Neuronal stem cell (in vitro differentiated cells): ENCODE measurements at regions not wholly inside any gene's neighbourhood (a gene's known extent, or its start where the extent isn't known, plus 50 kb on each side); places are given as distances from the start of the nearest gene placed in this dataset.
A peak's percentile ranks its signal among the peaks of the same experiment; 100 is the strongest.

Experiments used
- DNase-seq: peaks from one replicate; pipeline ENCODE4 v3.0.0-alpha.2; 2013; ENCODE audit warnings: low spot score
- H2AFZ ChIP-seq: one replicate; pipeline ENCODE4 v1.6.1; 2013; ENCODE audit warnings: mild to moderate bottlenecking, low read length, inconsistent platforms
- H2AK5ac ChIP-seq: 2 replicates; pipeline ENCODE4 v1.6.1; 2013; ENCODE audit warnings: low read depth, mild to moderate bottlenecking, inconsistent platforms, low read length, moderate library complexity, mixed read lengths
- H2BK120ac ChIP-seq: 2 replicates; pipeline ENCODE4 v1.6.1; 2013; ENCODE audit warnings: low read depth, mild to moderate bottlenecking, inconsistent platforms, low read length, moderate library complexity, mixed read lengths
- H2BK12ac ChIP-seq: one replicate; pipeline ENCODE4 v1.6.1; 2013; ENCODE audit warnings: low read length, inconsistent platforms
- H2BK15ac ChIP-seq: 2 replicates; pipeline ENCODE4 v1.6.1; 2013; ENCODE audit warnings: mild to moderate bottlenecking, low read length, inconsistent platforms, mixed read lengths
- H2BK5ac ChIP-seq: one replicate; pipeline ENCODE4 v1.6.1; 2013; ENCODE audit warnings: inconsistent platforms, mild to moderate bottlenecking, low read length, moderate library complexity
- H3K14ac ChIP-seq: one replicate; pipeline ENCODE4 v1.6.1; 2013; ENCODE audit warnings: low read length, inconsistent platforms
- H3K18ac ChIP-seq: 2 replicates; pipeline ENCODE4 v1.6.1; 2013; ENCODE audit warnings: low read length, inconsistent platforms
- H3K23ac ChIP-seq: 2 replicates; pipeline ENCODE4 v1.6.1; 2013; ENCODE audit warnings: low read depth, mild to moderate bottlenecking, mixed read lengths, low read length, inconsistent platforms; ENCODE audit not compliant: poor library complexity
- H3K27ac ChIP-seq: replicated peaks from 3 replicates; pipeline ENCODE4 v1.5.1; 2013; ENCODE audit warnings: low read length, inconsistent platforms
- H3K27me3 ChIP-seq, 3 experiments: 2 replicates each; pipeline ENCODE4 v1.6.1; 2013; ENCODE audit warnings: low read length in 3 of 3, mild to moderate bottlenecking in 2 of 3, inconsistent platforms in 1 of 3, low read depth in 1 of 3, mixed read lengths in 1 of 3, moderate library complexity in 1 of 3; ENCODE audit not compliant: control insufficient read depth in 3 of 3, insufficient read depth in 3 of 3
- H3K36me3 ChIP-seq, 2 donors: replicated peaks in 1 of 2; 2 replicates each; pipeline ENCODE4 v1.6.1; 2013; ENCODE audit warnings: low read length in 2 of 2; ENCODE audit not compliant: control insufficient read depth in 2 of 2, insufficient read depth in 2 of 2
- H3K4ac ChIP-seq: 2 replicates; pipeline ENCODE4 v1.6.1; 2013; ENCODE audit warnings: inconsistent platforms, mild to moderate bottlenecking, low read length, moderate library complexity
- H3K4me1 ChIP-seq, 2 donors: 1 replicate in 1 of 2; 2 replicates in 1 of 2; pipeline ENCODE4 v1.6.1; 2013; ENCODE audit warnings: low read length in 2 of 2, low read depth in 1 of 2; ENCODE audit not compliant: control insufficient read depth in 2 of 2, insufficient read depth in 1 of 2
- H3K4me2 ChIP-seq: one replicate; pipeline ENCODE4 v1.6.1; 2013; ENCODE audit warnings: mild to moderate bottlenecking, low read length, inconsistent platforms; ENCODE audit not compliant: insufficient read depth, poor library complexity, severe bottlenecking
- H3K4me3 ChIP-seq, 2 donors: 2 replicates each; pipeline ENCODE4 v1.5.1; 2013; ENCODE audit warnings: low read length in 2 of 2, mild to moderate bottlenecking in 2 of 2, inconsistent platforms in 1 of 2, moderate library complexity in 1 of 2
- H3K79me1 ChIP-seq: one replicate; pipeline ENCODE4 v1.6.1; 2013; ENCODE audit warnings: low read depth, mild to moderate bottlenecking, inconsistent platforms, low read length, moderate library complexity
- H3K9ac ChIP-seq: one replicate; pipeline ENCODE4 v1.6.1; 2013; ENCODE audit warnings: mild to moderate bottlenecking, low read depth, low read length, inconsistent platforms; ENCODE audit not compliant: poor library complexity
- H3K9me3 ChIP-seq, 2 donors: replicated peaks in 1 of 2; 2 replicates each; pipeline versions ENCODE3 to v1.6.1; 2013; ENCODE audit warnings: low read length in 2 of 2, mild to moderate bottlenecking in 2 of 2, inconsistent platforms in 1 of 2, low read depth in 1 of 2, mixed read lengths in 1 of 2, moderate library complexity in 1 of 2; ENCODE audit not compliant: control insufficient read depth in 2 of 2, insufficient read depth in 1 of 2
- H4K8ac ChIP-seq: one replicate; pipeline ENCODE4 v1.6.1; 2013; ENCODE audit warnings: low read depth, mild to moderate bottlenecking, inconsistent platforms, low read length, moderate library complexity
- H4K91ac ChIP-seq: one replicate; pipeline ENCODE4 v1.6.1; 2013; ENCODE audit warnings: low read length, low read depth, mild to moderate bottlenecking, inconsistent platforms; ENCODE audit not compliant: poor library complexity
- WGBS, 2 donors: extraction: QIAGEN DNeasy Blood & Tissue Kit; methylation state at CpG; one replicate each; pipeline ENCODE4 v1.1.7; 2013; ENCODE audit warnings: missing lambda C conversion rate in 2 of 2, mixed read lengths in 1 of 2; ENCODE audit not compliant: insufficient read length in 2 of 2, insufficient replicate concordance in 1 of 2; ENCODE audit errors: extremely low coverage in 2 of 2; 5-methylcytosine and 5-hydroxymethylcytosine counted together

DNA sequence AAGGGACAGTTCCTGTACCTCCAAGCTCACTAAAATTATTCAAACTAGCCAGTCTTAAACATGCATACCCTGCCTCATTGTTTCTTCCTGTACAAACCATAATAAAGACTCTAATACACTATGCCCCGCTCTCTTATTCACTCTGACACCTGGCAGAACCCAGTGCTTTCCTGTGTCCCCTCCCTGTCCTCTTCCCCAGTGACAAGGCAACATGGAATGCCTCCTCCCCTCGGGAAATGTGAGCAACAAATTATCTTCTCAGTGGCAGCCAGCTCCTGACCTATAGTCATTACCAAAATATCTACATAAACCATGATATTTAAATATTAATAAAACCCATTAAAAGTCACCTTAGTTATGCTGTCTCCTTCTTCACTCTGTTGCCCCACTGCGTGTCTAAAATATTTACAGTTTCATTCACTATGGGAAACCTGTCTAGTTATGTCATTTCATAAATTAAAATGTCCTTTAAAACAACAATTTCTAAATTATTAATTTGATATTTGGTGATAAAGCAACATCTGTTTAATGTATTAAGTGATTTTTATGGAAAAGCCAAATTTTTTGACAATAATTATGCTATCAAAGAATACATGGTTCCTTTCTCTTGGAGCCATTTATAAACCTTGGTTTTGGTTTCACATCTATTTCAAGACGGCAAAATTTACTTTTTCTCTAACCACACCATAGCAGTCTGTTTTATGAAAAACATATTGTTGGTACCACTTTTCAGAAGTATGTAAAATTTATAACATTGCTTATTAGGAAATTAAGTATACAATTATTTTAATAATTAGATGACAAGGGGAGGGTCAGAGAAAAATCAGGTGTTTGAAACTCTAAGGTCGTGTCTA lies 1355.2 kb downstream of the XPNPEP1 start:
- Histone ChIP-seq H3K4ac (no peak overlapping the region), H2BK120ac (no peak overlapping the region), H4K8ac (no peak overlapping the region), H2BK15ac (no peak overlapping the region), H3K4me2 (no peak overlapping the region), H2AFZ (no peak overlapping the region), H2AK5ac (no peak overlapping the region), H3K36me3 (no peaks in the 10 kb centered on the region), H3K9me3 (no peaks in the 10 kb centered on the region), H4K91ac (no peak overlapping the region), H2BK12ac (no peak overlapping the region), H3K27me3 (no peaks in the 10 kb centered on the region), H3K4me1 (peaks cover 0 to 2% of the 10 kb centered on the region in 2 donors), H3K4me3 (no peak overlapping the region), H3K27ac (no peak overlapping the region), H3K9ac (no peak overlapping the region), H3K23ac (no peak overlapping the region), H3K18ac (no peak overlapping the region), H3K79me1 (peaks cover 1% of the 10 kb centered on the region), H3K14ac (no peak overlapping the region), H2BK5ac (no peak overlapping the region)
- no CpG with 5 or more reads among the region's 5 CpGs for WGBS, 2 donors
- DNase-seq, result no peak

DNA sequence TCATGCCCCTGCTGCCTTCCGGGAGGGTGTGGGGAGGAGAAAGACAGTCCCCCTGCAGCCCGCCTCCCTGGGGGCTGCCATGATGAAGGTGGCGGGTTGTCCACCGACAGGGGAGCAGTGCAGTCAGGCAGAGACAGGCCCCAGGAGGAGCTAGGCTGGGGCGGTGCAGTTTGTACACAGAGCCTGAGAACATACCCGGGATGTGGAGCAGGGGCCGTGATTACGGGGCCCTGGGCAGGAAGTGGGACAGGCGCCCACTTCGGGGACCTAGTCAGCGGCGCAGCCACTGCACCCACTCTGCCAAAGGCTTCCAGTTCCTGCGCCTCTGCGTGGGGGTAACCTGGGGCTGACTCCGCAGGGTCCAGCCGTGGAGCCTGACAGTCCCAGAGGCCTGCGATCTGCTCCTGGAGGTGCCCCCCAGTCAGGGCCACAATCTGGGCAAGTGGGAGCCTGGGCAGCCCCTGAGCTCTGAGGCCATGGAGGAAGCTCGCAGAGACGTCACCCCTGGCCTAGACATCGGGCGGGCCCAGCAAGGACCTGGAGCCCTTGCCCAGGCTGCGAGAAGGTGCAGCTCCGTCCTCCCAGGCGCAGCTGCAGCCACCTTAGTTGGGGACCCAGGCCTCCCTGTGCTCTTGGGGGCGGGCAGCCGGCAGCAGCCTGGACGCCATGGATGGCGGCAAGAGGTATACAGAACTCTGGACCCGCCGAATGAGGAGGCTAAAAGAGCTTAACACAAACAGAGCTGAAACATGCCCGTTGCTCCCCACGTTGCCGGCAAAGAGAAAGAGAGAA lies 1356.8 kb downstream of the XPNPEP1 start:
- Histone ChIP-seq H2AFZ (no peak overlapping the region), H3K27ac (no peak overlapping the region), H3K4ac (peak overlapping the region; percentile 37), H3K4me3 (no peak overlapping the region), H2AK5ac (peak overlapping the region; percentile 81), H2BK15ac (peak overlapping the region; percentile 67), H2BK5ac (no peak overlapping the region), H4K8ac (peak overlapping the region; percentile 17), H3K27me3 (no peaks in the 10 kb centered on the region), H3K79me1 (peaks cover 1% of the 10 kb centered on the region), H2BK12ac (no peak overlapping the region), H3K9me3 (no peaks in the 10 kb centered on the region), H4K91ac (no peak overlapping the region), H3K9ac (no peak overlapping the region), H2BK120ac (peak overlapping the region; percentile 87), H3K4me1 (peaks cover 0 to 2% of the 10 kb centered on the region in 2 donors), H3K14ac (peak overlapping the region; percentile 94), H3K23ac (peak overlapping the region; percentile 20), H3K18ac (peak overlapping the region; percentile 94), H3K36me3 (no peaks in the 10 kb centered on the region), H3K4me2 (no peak overlapping the region)
- WGBS, 2 donors, result no CpG with 5 or more reads among the region's 33 CpGs
- no peak for DNase-seq

DNA sequence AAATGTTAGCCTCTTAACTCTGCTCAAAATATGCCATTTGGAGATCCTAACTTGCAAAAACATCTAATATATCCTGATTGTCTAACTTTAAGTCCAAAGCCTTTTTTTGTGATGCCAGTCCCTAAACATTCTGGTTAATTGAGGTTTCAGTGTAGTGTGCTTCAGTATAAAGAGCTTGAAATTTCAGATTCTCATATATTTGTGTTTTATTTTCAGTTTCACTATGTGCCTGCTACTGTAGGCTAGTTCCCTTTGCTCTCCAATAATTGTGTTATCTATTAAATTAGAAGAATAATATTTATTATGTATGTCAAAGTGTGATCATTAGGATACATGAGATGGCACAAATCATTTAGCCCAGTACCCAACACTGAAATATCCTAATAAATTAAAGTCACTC lies 1361.2 kb downstream of the XPNPEP1 start:
- Histone ChIP-seq H3K79me1 (peaks cover under 1% of the 10 kb centered on the region), H3K36me3 (no peaks in the 10 kb centered on the region), H2BK15ac (no peak overlapping the region), H3K9ac (no peak overlapping the region), H2BK120ac (no peak overlapping the region), H3K9me3 (no peaks in the 10 kb centered on the region), H3K4ac (no peak overlapping the region), H2BK12ac (no peak overlapping the region), H2BK5ac (no peak overlapping the region), H4K8ac (no peak overlapping the region), H3K18ac (no peak overlapping the region), H3K23ac (no peak overlapping the region), H3K27ac (no peak overlapping the region), H3K27me3 (no peaks in the 10 kb centered on the region), H3K4me2 (no peak overlapping the region), H2AFZ (no peak overlapping the region), H3K4me3 (no peak overlapping the region), H2AK5ac (no peak overlapping the region), H4K91ac (no peak overlapping the region), H3K4me1 (no peaks in the 10 kb centered on the region), H3K14ac (no peak overlapping the region)
- DNase-seq, result no peak

DNA sequence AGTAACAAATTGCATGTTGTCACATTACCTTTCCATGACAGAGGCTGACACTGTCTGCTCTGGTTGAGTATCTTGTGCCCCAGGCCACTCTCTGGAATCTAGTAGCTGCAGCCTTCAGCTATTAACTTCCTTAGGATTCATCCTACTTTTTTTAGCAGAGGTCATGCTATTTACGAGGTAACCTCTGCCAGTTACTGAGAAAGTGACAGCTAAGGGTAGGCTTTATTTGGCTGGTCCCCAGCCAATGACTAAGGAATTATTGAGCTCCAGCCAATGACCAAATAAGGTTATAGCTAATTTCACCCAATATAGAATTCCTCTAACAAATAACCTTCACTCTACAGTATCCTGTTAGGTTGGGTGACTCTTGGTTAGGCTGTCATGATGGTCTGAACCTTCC lies 1361.7 kb downstream of the XPNPEP1 start:
- Histone ChIP-seq H3K4me1 (no peaks in the 10 kb centered on the region), H4K8ac (no peak overlapping the region), H3K36me3 (no peaks in the 10 kb centered on the region), H3K4ac (no peak overlapping the region), H4K91ac (no peak overlapping the region), H2AK5ac (no peak overlapping the region), H3K79me1 (no peaks in the 10 kb centered on the region), H3K14ac (no peak overlapping the region), H3K18ac (no peak overlapping the region), H3K4me2 (no peak overlapping the region), H2AFZ (no peak overlapping the region), H2BK5ac (no peak overlapping the region), H3K9ac (no peak overlapping the region), H3K4me3 (no peak overlapping the region), H3K27me3 (no peaks in the 10 kb centered on the region), H2BK12ac (no peak overlapping the region), H3K27ac (no peak overlapping the region), H2BK120ac (no peak overlapping the region), H3K9me3 (no peaks in the 10 kb centered on the region), H2BK15ac (no peak overlapping the region), H3K23ac (no peak overlapping the region)
- no CpG with 5 or more reads among the region's 1 CpG for WGBS, 2 donors
- DNase-seq, result no peak
